DLD1 (cell line): ENCODE measurements at regions not wholly inside any gene's neighbourhood (a gene's known extent, or its start where the extent isn't known, plus 50 kb on each side); places are given as distances from the start of the nearest gene placed in this dataset.

ENCODE experiments used
- in situ Hi-C: cut with HindIII; loops from 2 replicates; pipeline ENCODE4 v1.10.0; 2017; ENCODE audit warnings: low sequenced_read_pairs

DNA sequence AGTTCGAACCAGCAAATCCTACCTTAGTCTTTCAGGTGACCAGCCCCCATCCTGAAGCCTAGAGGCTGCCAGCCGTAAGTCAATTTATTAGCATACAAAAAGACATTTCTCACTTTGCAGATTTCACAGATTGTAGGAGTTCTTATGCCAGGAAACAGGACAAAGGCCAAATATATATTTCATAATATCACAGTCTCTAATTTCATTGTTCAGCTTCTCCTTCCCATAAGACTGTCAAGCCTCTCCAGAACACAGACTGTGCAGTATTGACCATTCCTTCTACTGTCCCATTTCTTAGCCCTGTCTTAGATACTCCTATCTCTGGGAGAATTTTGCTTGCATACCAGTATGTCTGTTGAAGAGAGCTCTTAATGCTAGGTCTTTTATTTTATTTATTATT is 89.2 kb upstream of the RESF1 start:
- in situ Hi-C loops: no loop called here

DNA sequence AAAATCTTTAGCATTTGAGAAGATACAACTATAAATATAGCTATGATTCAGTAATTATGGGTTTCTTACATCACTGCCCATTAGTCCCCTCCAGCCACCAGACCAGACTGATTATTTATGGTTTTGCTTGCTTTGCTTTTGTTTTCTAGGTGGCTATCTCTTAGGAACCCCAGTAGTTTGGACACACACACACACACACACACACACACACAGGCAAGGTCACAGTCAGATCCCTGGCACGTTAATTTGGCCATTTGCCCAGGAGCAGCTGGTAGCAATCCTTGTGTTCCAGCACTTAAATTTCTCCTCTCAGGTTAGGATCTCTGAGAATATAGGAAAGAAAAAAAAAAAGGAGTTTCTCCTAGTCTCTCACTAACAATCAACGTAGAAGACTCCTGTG is 90.2 kb upstream of the RESF1 start:
- in situ Hi-C loops: no loop called here

DNA sequence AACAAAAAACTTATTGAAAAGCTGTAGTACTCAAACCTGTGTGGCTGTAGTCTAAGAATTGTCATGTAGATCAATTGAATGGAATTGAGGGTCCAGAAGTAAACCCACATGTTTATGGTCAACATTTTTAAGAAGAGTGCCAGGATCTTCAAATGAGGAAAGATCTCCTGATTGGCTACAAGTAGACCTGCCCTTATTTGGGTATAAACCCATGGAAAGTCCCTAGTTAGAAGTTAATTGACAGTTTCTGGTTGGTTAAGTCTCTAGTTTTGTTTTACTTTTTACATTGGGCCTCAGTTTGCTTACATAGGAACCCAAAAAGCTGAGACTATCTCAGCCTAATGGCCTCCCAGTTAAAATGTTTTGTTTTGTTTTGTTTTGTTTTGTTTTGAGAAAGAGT is 91.9 kb upstream of the RESF1 start:
- in situ Hi-C loops: no loop called here

DNA sequence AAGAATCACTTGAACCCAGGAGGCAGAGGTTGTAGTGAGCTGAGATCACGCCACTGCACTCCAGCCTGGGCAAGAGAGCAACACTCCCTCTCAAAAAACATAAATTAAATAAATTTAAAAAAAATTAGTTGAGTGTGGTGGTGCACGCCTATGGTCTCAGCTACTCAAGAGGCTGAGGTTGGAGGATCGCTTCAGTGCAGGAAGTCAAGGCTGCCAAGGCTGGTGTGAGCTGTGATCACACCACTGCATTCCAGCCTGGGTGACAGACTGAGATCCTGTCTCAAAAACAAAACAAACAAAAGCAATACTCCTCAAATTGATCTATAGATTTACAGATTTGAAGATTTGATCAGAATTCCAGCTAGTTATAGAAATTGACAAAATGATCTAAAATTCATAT is 92.7 kb upstream of the RESF1 start:
- in situ Hi-C loops: no loop called here

DNA sequence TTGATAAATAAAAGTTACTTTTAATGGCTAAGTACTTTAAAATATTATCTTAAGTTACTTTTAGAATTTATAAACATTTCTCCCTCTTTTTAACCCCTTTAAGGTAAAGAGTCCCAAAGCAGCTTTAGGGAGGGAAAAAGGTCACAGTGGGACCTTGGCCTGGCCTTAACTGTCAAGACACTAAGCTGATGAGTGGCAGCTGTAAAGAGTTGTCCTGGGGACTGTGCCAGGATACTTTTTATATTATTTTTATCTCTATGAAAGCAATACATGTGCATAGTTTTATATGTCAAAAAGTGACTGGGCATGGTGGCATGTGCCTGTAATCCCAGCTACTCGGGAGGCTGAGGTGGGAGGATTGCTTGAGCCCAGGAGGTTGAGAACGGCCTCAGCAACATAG is 94.2 kb upstream of the RESF1 start:
- in situ Hi-C loops: no loop called here

DNA sequence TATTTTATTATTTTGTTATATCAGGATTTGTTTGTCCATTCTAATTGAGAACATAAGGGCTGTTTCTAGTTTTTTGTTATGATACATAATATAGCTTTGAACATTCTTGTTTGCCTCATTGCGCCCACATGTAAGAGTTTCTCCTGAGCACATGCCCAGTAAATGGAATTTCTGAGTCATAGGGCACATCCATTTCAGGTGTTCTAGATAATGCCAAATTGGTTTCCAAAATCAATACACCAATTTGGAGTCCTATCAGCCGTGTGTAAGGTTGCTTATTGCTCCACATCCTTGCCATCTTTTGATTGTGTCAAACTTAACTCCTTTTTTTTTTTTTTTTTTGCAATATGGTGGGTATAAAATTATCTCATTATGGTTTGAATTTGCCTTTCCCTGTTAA is 97.9 kb upstream of the RESF1 start:
- in situ Hi-C loops: no loop called here

DNA sequence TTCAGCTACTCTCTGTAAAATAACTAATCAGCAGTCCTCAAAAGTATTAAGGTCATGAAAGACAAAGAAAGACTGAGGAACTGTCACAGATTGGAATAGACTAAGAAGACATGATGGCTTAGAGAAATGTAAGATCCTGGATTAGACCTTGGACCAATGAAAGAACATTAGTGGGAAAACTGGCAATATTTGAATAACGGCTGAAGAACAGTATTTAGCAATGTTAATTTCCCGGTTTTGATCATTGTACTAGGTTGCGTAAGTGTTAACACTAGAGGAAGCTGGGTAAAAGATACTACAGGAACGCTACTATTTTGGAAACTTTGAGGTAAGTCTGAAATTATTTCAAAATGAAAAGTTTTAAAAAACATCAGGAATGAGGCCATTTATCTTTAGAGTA is 98.8 kb upstream of the RESF1 start:
- in situ Hi-C loops: no loop called here

DNA sequence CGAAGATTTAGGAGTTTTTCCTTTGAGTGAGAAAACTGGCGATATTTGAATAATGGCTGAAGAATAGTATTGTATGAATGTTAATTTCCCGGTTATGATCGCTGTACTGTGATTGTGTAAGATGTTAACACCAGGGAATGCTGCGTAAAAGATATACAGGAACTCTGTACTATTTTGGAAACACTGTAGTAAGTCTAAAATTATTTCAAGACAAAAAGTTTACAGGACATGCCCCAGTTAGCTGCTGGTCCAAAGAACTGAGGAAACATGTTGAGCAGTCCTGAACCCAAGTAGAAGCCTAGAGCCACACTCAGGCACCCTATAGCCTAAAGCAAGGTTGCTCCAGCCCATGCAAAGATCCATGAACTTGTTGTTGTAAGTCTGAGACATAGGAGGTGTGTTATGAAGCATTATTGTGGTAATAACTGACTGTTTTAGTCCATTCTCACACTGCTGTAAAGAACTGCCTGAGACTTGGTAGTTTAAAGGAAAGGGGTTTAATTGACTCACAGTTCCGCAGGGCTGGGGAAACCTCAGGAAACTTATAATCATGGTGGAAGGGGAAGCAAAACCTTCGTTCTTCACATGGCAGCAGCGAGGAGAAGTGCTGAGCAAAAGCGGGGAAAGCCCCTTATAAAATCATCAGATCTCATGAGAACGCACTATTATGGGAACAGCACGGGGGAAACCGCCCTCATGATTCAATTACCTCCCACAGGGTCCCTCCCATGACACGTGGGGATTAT is 99.8 kb upstream of the RESF1 start:
- in situ Hi-C loops: no loop called here

DNA sequence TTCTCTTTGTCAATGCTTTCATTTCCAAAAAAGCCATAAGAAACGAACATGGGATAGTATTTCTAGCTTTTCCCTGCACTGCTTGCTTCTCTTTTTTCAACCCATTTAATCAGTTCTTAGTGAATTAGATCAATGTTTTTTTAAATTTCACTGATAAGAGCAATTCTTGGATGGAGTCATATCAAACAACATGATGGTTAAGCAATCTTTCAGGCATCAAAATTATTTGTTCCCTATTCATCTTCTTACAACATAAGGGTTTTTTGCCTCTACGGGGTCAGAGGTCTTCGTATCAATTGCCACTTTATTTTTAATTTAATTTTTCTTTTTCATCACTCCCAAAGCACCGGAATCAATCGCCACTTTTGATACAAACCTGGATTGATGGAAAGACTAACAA is 103.8 kb upstream of the RESF1 start:
- in situ Hi-C loops: no loop called here

DNA sequence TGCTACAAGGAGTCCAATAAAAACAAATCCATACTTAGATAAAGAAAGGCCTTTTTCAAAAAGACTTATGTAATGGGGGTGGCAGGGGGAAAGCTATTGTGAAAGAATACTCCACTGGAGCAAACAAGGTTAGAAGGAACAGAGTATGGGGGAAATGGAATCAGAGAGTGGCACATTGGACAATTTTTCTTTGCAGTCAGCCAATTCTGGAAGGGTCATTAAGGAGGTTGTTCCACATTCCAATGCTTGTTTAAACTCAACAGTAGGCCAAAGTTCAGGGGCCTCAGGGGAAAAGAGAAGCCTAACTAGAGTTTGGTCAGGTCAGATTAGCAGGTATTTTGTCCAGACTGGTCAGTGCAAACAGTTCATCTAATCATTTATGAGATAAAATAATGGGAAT is 105.2 kb upstream of the RESF1 start:
- in situ Hi-C loops: no loop called here

DNA sequence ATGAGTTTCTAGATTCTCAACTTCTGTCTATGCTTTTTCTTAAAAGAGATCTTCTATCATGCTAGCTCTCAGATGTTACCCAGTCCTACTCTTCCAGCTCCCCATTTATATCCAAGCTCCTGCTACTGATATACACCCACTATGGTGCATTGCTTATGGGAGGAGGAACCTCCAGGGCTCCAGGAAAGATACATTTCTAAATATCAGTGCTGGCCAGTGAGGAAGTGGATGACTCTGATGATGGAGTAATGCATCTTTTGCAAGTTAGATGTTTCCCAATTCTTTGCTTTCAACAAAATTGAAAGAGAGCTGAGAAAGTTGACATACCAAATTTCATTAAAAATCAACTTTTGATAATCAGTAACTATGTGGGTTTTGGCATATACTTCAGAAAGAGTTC is 105.7 kb upstream of the RESF1 start:
- in situ Hi-C loops: no loop called here

DNA sequence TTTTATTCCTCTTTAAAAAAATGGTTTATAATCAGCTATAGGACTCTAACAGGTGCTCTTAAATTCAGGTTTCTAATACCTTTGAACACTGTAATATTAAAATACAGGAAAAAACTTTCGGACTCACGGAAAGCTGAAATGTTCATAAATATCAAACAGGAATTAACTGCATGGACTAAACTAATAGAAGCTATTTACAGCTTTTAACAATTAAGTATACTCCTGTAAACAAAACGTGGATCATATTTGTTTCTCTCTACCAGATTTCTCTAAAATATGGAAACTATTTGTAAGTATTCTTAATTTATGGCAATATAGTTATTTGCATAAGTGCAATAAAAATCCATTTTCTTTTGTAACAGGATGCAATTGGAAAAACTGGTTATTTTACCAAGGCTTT is 108.9 kb upstream of the RESF1 start:
- in situ Hi-C loops: no loop called here

DNA sequence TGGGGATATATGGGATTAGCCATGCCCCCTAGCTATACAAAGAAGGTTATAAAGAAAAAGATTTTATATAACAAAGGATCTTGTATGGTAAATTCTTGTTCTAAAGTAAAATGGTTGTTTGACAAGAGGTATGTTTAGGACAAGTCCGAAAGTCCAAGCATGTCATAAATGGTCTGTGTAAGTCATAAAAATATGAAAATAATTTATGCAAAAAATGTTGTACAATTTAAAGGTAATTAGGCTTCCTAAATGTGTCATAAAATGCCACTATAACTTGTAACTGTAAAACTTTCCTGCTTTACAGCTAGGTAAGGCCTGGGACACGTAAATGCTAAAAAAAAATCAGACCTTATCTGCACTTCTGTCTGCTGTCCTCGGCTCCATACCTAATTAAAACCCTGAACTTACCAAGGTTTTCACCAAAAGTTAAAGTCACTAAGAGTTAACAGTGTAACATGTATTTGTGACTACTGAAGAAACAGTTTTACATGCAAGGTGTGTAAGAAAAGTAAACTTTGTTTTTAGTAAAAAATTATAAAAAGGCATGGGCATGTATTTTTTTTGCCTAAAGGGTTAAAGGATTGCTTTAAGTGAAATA is 110.0 kb upstream of the RESF1 start:
- in situ Hi-C loops: no loop called here

DNA sequence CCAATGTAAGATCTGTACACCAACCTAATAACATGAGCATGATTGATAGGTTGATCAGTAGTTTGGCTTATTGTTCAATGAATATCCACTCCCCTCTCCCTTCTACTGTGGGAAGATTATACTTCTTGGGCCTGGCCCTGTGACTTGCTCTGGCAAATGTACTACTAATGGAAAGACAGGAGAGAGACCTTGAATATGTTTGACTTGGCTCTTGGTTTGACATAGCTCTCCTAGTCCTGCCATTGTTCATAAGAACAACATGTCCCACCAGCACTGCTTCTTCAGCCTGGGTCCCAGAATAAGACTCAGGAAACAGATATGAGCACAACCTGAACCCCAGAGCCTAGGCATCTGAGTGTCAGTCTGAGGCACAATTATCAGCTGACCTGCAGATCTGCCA is 112.8 kb upstream of the RESF1 start:
- in situ Hi-C loops: no loop called here

DNA sequence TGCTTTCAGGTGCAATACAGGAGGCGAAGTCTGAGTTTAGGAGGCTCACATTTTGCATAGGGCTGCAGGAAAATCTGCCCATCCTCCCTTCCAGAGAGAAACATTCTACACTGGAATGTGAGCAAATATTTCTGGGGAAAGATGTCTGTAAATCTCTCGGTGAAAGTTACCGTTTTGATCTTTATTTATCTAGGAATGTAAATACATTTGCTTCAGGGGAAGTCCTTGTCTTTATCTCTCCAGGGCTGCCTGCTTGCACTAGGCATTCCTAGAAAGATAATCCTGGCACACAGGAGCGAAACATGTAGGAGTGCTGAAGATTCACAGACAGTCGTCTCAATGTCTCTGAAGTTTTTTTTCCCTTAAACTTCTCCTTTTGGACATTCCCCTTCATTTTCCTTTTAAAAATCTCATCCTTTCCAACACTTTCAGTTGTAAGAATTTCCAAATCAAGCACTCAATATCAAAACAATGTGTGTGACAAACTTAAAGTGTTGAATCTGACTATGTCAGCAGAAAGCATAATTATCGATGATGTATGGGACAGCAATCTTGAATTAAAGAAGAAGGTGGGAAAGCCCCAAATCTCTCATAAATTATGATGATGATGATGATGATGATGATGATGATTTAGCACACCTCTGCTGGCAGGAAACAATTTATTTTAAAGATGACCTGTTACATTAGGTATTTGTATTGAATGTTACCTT is 113.4 kb upstream of the RESF1 start:
- in situ Hi-C loops: no loop called here

DNA sequence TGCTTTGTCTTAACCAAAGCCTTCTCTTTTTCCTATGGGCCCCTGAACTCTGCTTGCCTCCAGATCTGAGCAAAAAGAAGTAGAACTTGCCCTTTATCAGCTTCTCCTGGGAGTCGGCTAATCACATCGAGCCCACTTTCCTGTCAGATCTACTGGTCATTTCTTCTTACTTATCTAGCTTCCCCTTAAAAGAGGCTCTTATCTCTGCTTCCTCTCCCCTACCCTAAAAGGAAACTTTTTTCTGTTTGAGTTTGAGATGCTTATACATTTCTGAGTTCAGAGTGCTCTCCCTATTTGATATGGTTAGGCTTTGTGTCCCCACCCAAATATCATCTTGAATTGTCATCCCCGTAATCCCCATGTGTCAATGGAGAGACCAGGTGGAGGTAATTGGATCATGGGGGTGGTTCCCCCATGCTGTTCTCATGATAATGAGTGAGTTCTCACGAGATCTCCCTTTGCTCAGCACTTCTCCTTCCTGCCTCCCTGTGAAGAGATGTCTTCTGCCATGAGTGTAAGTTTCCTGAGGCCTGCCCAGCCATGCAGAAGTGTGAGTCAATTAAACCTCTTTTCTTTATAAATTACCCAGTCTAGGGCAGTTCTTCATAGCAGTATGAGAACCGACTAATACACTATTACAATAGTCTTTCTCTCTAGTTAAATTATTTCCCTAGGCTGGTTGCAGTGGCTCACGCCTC is 114.7 kb upstream of the AMN1 start:
- in situ Hi-C loops: no loop called here

DNA sequence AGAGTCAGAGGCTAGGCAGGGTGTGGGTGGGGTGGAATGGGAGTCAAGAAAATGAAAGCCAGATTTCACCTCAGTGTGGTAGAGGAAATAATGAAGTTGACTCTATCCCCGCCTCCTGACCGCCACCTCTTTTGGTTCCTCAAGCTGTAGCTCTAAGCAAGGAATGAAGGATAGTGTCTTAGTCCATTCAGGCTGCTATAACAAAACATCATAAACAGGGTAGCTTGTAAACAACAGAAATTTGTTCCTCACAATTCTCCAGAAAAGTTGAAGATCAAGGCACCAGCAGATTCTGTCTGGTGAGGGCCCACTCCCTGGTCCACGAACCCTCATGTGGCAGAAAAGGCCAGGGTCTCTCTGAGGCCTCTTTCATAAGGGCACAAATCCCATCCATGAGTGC is 109.1 kb upstream of the AMN1 start:
- in situ Hi-C loops: no loop called here

DNA sequence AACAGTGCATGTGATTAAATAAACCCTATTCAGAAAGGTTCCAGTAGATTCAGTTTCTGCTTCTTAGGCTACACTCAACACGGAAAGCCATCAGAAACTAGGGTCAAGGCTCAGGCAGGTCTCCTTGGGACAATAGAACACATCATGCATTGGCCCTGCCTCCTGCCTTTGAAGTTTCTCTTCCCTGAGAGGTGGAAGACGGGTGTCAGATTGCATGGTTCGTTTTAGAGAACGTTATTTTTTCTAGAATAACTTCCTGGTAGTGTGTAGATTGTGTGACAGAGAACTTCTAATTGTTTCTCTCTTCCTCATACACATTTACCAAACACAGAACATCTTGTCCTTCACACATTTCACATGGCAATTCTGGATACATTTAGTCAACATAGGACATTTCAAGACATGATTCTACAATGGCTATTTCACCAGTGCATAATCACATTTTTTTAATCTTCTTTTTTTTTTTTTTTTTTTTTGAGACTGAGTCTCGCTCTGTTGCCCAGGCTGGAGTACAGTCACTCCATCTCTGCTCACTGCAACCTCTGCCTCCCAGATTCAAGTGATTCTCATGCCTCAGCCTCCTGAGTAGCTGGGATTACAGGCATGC is 106.6 kb upstream of the AMN1 start:
- in situ Hi-C loops: no loop called here

DNA sequence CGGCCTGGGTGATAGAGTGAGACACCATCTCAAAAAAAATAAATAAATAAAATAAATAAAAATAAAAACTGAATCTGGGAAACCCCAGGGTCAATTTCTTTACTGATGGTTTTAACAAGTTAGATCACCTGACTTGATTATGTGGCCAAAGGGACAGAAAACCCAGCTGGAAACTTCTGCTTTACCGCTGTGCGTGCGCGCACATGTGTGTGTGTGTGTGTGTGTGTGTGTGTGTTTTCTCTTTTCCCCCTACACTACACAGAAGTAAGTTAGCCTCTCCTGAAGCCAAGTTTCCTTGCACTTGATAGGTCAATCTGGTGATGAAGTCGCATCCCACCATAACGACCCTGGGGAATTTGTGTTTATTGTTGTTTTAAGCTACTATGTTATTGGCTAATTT is 105.3 kb upstream of the AMN1 start:
- in situ Hi-C loops: no loop called here

DNA sequence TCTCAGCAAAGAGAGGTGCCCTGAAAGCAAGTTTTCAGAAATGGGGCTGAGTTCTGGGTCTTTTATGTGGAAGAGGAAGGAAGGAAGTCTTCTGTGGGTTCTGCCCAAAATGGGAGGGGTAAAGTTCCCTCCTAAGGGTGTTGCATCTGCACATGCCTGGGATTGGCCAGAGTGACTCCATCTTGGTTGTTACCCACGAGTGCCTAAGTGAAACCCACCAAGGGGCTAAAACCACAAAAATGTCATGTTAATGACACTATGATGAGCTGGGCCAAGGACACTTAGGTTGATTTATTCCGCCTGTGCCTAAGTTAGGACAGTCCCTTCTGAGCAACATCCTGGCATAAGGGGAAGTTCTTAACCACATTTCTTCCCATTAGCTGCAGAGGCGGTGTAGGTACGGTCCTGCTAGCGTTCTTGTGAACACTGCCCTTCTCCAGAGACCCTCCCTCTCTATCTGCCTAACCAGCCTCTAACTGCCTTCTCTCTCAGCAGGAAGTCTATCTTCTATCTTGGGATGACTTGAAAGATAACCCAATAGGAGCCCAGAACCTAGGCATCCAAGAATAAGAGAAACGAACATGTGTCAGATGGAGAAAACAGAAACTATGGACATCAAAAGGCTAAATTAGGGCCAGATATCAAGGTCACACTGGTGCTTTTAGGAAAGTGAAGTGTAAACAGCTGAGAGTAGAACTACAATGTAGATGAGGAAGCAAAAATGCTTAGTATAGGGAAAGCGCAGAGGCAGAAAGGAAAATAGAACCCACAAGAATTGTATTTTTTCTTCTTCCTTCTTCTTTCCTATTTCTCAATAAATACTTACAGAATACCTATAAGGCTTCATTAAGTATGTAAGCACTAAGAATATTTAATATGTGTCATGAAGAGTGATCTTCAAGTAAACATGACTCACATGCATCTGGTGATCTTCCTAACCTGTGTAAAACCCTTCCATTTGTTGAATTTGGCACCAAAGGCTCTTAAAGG is 104.2 kb upstream of the AMN1 start:
- in situ Hi-C loops: no loop called here
